Endodermal cell (in vitro differentiated cells): ENCODE measurements at regions not wholly inside any gene's neighbourhood (a gene's known extent, or its start where the extent isn't known, plus 50 kb on each side); places are given as distances from the start of the nearest gene placed in this dataset.

Experiments used
- DNase-seq: peaks from one replicate; pipeline ENCODE4 v3.0.0-alpha.2; 2017
- H3K27ac ChIP-seq: 2 replicates; pipeline ENCODE4 v1.5.1; 2013; ENCODE audit warnings: mild to moderate bottlenecking, low read depth, low read length, moderate library complexity
- H3K27me3 ChIP-seq: 2 replicates; pipeline ENCODE4 v1.6.1; 2013; ENCODE audit warnings: mild to moderate bottlenecking, low read length, moderate library complexity; ENCODE audit not compliant: insufficient read depth, control insufficient read depth, poor library complexity, severe bottlenecking
- H3K36me3 ChIP-seq: 2 replicates; pipeline ENCODE4 v1.7.0; 2013; ENCODE audit warnings: mild to moderate bottlenecking, low read length, moderate library complexity; ENCODE audit not compliant: control insufficient read depth, insufficient read depth
- H3K4me1 ChIP-seq: one replicate; pipeline ENCODE4 v1.7.0; 2013; ENCODE audit warnings: low read length; ENCODE audit not compliant: control insufficient read depth, insufficient read depth
- H3K4me3 ChIP-seq: 2 replicates; pipeline ENCODE4 v1.5.1; 2013; ENCODE audit warnings: mild to moderate bottlenecking, low read length, moderate library complexity
- H3K9ac ChIP-seq: 2 replicates; pipeline ENCODE4 v1.6.1; 2013; ENCODE audit warnings: mild to moderate bottlenecking, low read length, moderate library complexity; ENCODE audit not compliant: poor library complexity, severe bottlenecking; ENCODE audit errors: extremely low read depth
- H3K9me3 ChIP-seq: 2 replicates; pipeline ENCODE4 v1.6.1; 2013; ENCODE audit warnings: mild to moderate bottlenecking, low read length, moderate library complexity; ENCODE audit not compliant: control insufficient read depth
- H3K27ac Mint-ChIP-seq: 2 replicates; pipeline ENCODE4 v1.8.0; 2020; ENCODE audit warnings: mixed read lengths
- H3K27me3 Mint-ChIP-seq: 2 replicates; pipeline ENCODE4 v1.8.0; 2021; ENCODE audit warnings: mild to moderate bottlenecking, mixed read lengths; ENCODE audit not compliant: insufficient read depth
- H3K36me3 Mint-ChIP-seq: 2 replicates; pipeline ENCODE4 v1.8.0; 2020; ENCODE audit warnings: low read depth, mixed read lengths
- H3K4me1 Mint-ChIP-seq: 2 replicates; pipeline ENCODE4 v1.8.0; 2020; ENCODE audit warnings: mixed read lengths
- H3K4me3 Mint-ChIP-seq: 2 replicates; pipeline ENCODE4 v1.8.0; 2020; ENCODE audit warnings: mild to moderate bottlenecking, moderate library complexity, mixed read lengths
- H3K9me3 Mint-ChIP-seq: 2 replicates; pipeline ENCODE4 v1.8.0; 2020; ENCODE audit warnings: mild to moderate bottlenecking, mixed read lengths
- CTCF ChIP-seq: fragments of 200-600 bp; sonication (generic); conservative IDR thresholded peaks from 2 replicates; pipeline ENCODE4 v1.5.0; 2021; ENCODE audit warnings: antibody characterized with exemption, mild to moderate bottlenecking
- WGBS, 2 experiments: methylation state at CpG; one replicate each; pipeline versions ENCODE4 v1.1.5 to v1.1.7; 2013; ENCODE audit warnings: missing lambda C conversion rate in 2 of 2, mixed read lengths in 1 of 2; ENCODE audit not compliant: insufficient coverage in 1 of 2, insufficient read length in 1 of 2; 5-methylcytosine and 5-hydroxymethylcytosine counted together

GRCh38 chr2:23027396-23027795 lies 357.6 kb upstream of the KLHL29 start:
- Histone ChIP-seq H3K4me1 (peaks cover 13% of the 10 kb centered on the region), H3K27me3 (no peaks in the 10 kb centered on the region), H3K36me3 (no peaks in the 10 kb centered on the region), H3K4me3 (no peak overlapping the region), H3K9me3 (peaks cover 14% of the 10 kb centered on the region), H3K9ac (no peak overlapping the region), H3K27ac (no peak overlapping the region)
- no peak for TF ChIP-seq CTCF
- WGBS, 2 experiments: 98 to 100% methylated on average over 1 of the region's 1 CpG
- Mint-ChIP-seq H3K27me3 (peaks cover 38% of the 10 kb centered on the region), H3K4me1 (peaks cover 28% of the 10 kb centered on the region), H3K4me3 (no peak overlapping the region), H3K27ac (no peak overlapping the region), H3K9me3 (peaks cover 7% of the 10 kb centered on the region), H3K36me3 (no peaks in the 10 kb centered on the region)
- peak; percentile 38 for DNase-seq

DNA sequence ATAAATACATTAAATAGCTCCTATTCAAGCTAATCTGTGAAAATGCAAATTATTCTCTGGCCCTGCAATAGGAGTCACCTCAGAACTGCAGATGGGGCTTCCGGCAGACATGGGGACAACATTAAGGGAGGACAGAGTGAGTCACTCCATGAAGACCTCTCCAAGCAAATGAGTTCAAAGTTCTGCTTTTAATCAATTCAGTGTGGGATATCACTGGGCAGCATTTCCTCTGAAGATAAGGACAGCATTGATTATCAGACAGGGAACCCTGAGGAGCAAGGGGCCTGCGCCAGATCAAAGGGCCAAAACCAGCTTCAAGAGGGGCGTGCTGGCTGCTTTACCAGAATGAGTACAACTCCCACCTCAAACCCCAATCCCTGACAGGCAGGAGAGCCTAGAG lies 356.9 kb upstream of the KLHL29 start:
- Mint-ChIP-seq H3K36me3 (no peaks in the 10 kb centered on the region), H3K9me3 (peaks cover 7% of the 10 kb centered on the region), H3K27me3 (peaks cover 35% of the 10 kb centered on the region), H3K4me1 (peaks cover 28% of the 10 kb centered on the region), H3K27ac (no peak overlapping the region), H3K4me3 (no peak overlapping the region)
- peak; percentile 53 for DNase-seq
- Histone ChIP-seq H3K9me3 (peaks cover 21% of the 10 kb centered on the region), H3K27ac (no peak overlapping the region), H3K4me1 (peaks cover 13% of the 10 kb centered on the region), H3K4me3 (no peak overlapping the region), H3K36me3 (no peaks in the 10 kb centered on the region), H3K27me3 (no peaks in the 10 kb centered on the region), H3K9ac (no peak overlapping the region)
- no peak for TF ChIP-seq CTCF
- 58 to 73% methylated on average over 2 to 3 of the region's 3 CpGs for WGBS, 2 experiments

DNA sequence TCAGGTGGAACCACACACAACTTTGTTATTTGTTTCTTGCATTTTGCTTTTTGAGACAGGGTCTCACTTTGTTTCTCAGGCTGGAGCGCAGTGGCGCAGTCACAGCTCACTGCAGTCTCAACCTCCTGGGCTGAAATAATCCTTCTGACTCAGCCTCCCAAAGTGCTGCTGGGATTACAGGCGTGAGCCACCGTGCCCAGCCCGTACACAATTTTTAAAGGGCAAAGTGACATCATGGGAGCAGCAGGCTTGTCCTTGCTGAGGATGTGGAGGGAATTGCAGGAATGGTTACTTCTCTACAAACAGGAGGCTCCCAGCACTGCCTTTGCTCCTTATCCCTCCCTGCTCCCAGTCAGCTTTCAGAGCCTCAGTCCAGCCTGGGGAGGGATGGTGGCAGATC lies 355.9 kb upstream of the KLHL29 start:
- Histone ChIP-seq H3K4me3 (no peak overlapping the region), H3K27me3 (peaks cover 3% of the 10 kb centered on the region), H3K9ac (no peak overlapping the region), H3K27ac (no peak overlapping the region), H3K36me3 (no peaks in the 10 kb centered on the region), H3K9me3 (peaks cover 22% of the 10 kb centered on the region), H3K4me1 (peaks cover 13% of the 10 kb centered on the region)
- H3K36me3 Mint-ChIP-seq: no peaks in the 10 kb centered on the region
- DNase-seq: peak; percentile 42
- H3K27ac Mint-ChIP-seq: no peak overlapping the region
- peaks cover 28% of the 10 kb centered on the region for H3K4me1 Mint-ChIP-seq
- no peak for TF ChIP-seq CTCF
- 73 to 92% methylated on average over 5 of the region's 5 CpGs for WGBS, 2 experiments
- H3K27me3 Mint-ChIP-seq: peaks cover 39% of the 10 kb centered on the region
- H3K9me3 Mint-ChIP-seq: peaks cover 7% of the 10 kb centered on the region
- H3K4me3 Mint-ChIP-seq: no peak overlapping the region
